ENCODE measurements at regions not wholly inside any gene's neighbourhood (a gene's known extent, or its start where the extent isn't known, plus 50 kb on each side); places are given as distances from the start of the nearest gene placed in this dataset.

GRCh38 chr19:56994251-56995017 lies 125.4 kb upstream of the USP29 start:
- TF ChIP-seq EZH2phosphoT487 (IDR thresholded peaks at IDR 0.05; ENCODE audit: insufficient read depth, low read depth) (no peak), EZH2 (IDR thresholded peaks at IDR 0.05; ENCODE audit: insufficient read depth, poor library complexity, severe bottlenecking) (no peak)

Measured in GM23248 (cell line).